ENCODE measurements at regions not wholly inside any gene's neighbourhood (a gene's known extent, or its start where the extent isn't known, plus 50 kb on each side); places are given as distances from the start of the nearest gene placed in this dataset.
A peak's percentile ranks its signal among the peaks of the same experiment; 100 is the strongest.

DNA sequence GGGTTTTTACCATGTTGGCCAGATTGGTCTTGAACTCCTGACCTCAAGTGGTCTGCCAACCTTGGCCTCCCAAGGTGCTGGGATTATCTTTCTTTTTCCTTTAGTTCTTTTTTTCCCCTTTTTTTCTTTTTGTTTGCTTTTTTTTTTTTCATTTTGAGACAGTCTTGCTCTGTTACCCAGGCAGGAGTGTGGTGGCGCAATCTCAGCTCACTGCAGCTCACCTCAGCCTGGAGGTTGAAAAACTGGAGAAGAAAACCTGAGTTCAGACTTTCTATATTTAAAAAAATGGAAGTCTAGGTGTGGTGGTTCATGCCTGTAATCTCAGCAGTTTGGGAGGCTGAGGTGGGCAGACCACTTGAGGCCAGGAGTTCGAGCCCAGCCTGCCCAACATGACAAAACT is 181.1 kb upstream of the HS3ST1 start:
- DNase-seq: no peak

DNA sequence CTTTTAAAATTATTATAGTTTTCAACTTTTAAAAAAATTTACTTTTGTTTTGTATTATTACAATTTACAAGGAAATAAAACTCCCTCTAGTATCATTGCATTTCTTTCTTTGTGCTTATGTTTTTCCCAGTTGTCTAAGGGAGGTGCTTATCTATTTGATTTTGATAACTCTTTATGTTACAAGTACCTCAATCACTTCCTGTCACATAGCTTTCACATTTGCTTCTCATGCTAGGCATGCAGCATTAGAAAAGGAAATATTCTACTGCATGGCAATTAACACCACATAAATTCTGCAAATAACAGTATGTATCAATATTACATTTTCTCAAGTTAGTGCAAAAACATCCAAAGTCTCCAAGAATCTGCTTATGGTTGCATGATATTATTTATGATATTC is 180.3 kb upstream of the HS3ST1 start:
- DNase-seq: no peak

DNA sequence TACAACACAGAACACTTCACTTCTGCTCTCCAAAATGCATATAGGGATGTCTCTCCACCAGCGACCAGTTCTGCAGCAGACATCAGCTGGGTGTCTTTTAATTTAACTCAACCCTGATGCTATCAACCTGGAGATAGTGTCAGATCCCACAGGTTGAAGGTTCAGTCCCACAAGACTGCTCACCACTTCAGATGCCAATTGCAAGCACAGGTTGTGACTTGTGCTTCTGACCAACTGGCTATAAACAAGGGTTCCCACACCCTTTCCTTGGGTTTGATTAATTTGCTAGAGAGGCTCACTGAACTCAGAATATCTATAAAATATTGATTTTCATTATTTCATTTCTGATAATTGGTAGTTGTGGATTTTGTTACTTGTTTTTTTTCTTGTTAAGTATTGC is 177.4 kb upstream of the HS3ST1 start:
- DNase-seq: no peak

DNA sequence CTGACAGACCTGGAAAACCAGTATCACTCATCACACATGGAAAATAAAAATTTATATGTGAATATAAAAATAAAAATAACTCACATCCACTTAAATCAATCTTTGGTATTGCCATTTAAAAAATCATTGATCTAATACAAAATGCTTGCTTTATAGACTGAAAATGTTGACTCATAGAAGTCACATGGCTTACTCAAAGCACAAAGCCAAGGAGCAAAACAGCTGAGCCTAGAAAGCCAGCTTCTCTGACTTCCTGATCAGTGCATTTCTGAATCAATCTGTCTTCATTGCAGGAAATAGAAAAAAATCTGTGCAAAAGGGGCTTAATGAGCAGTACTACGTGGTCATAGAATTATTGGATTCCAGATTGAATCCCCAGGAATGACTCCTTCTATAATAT is 176.9 kb upstream of the HS3ST1 start:
- no peak for DNase-seq

DNA sequence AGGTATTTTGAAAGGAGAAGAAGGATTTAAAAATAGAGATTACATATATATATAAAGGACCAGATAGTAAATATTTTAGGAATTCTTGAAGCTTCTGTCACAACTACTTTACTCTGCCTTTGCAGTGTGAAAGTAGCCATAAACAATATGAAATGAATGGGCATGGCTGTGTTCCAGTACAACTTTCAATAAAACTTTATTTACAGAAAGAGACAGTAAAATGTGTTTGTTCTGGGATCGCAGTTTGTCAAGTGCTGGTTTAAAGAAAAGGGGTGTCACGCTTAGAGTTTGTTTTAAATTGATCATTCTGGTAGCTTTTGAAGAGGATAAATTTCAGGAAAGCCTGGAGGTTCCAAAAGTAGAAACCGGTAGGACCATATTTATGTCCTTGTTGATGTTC is 176.1 kb upstream of the HS3ST1 start:
- DNase-seq: no peak

DNA sequence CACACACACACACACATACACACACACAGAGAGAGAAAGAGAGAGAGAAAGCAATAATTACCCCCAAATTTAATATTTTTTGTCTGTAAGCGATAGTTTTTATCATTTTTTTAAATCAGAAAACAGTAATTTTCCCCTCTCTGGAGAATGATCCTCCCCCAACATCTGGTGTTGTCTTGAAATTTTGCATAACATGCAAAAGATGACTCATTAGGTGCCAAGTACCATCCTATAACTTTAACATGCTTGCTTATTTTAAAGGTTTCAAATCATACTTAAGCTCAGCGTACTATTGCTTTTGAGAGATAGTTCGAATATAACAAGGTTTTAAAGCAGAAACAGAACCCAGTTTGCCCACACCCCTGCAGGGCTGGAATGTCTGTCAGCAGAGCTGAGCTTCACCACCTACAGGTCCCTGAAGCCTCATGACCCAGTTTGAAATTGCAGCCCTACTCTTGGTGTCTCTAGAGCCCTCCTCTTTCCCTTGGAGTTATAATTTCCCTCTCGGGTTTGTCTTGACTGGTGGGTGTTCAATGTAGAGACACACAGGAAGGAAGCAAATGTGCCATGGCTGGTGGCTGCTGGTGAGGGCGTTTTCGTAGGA is 175.0 kb upstream of the HS3ST1 start:
- DNase-seq: no peak

DNA sequence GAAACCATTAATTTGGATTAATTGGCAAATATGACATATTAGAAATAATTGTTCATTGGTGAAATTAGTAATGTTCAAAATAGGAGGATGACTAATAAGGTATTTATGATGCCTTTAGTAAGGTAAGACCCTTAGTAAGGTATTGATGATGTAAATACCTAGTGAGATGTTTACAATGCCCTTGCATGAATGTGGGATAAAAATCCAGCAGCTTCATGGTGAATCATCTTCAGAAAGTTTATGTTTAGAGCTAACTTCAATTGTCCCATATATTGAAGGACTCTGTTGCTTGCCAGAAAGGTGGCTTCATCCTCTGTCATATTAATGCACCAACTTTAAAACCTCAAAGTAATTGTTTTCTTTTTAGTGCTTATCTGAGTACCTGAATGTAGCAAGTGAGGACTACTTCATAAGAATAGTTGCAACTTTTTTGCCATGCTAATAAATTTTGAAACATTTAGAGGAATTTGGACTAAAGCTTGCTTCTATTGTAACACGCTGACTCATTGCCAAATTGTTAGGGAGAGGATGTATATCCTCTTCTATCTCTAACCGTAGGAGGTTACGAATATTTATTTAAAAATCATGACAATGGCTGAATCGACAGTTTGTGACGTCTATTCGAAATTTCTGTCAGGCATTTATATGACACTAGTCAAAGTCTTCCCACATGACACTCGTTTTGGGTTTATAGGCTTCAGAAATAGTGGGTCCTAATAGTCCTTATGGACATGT is 174.1 kb upstream of the HS3ST1 start:
- DNase-seq: no peak

DNA sequence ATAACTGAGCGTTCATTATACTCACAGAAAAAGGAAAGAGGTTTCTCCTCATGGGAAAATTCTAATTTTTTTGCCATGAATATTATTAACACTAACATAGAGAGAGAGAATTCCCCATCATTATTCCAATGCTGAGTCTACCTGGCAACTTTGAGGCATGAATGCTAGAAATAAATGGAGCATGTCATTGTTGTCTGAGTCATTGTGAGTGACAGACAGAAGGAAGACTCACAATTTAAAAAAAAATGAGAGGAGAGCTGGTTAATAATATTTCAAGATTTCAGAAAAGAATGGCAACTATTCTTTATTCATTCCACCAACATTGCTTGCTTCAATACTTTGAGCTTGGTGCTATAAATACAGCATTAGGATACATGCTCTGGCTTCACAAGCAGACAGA is 170.4 kb upstream of the HS3ST1 start:
- no peak for DNase-seq

DNA sequence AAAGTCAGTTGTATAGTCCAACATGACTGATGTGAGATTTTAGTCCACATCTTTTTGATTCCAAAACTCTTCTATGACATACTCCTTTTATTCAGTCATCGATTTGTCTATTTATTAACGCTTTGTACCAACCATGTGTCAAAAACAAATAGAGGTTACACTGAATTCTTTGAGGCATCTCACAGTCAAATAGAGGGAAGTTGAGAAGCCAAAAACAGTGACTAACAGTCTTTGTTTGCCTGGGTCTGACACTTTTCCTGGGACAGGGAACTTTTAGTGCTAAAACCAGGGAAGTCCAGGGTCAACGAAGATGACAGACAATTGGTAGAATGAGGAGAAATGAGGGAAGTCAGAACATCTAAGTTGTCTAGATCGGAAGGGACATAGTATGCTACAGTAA is 169.9 kb upstream of the HS3ST1 start:
- DNase-seq: no peak

DNA sequence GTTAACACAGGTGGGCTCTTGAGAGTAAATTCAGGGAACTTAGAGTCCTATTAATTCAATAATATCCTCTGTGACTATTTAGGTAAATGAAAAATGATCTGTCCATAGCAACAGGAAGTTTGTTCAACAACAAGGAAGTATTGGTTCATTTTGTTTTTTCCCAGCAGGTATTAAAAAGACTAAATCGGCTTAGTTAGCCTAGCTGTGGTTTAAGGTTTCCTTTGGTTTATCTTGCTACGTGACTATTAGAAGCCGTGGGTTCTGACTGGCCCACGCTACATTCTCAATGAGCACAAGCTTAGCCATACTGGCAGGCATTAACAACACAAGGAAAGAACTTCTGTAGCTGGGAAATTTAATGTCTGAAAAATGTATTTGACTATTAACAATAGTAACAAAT is 168.8 kb upstream of the HS3ST1 start:
- DNase-seq: no peak

DNA sequence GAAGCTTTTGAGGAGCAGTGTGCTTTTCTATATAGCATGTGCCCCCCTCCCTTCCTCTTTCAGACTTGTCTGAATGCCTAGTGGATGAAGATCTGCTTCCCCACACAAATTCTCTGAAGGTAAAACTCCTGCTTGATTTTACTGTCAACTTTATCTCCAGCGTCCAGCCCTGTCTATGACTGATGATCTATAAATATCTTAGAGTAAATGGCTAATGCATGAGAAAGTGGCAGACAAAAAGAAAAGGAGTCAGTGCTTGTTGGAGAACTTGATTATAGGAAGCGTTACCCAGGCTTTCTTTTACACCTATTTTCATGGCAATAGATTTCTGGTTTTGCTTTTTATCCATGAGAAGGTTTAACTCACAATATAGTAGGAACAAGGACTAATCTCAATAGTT is 168.3 kb upstream of the HS3ST1 start:
- DNase-seq: no peak

DNA sequence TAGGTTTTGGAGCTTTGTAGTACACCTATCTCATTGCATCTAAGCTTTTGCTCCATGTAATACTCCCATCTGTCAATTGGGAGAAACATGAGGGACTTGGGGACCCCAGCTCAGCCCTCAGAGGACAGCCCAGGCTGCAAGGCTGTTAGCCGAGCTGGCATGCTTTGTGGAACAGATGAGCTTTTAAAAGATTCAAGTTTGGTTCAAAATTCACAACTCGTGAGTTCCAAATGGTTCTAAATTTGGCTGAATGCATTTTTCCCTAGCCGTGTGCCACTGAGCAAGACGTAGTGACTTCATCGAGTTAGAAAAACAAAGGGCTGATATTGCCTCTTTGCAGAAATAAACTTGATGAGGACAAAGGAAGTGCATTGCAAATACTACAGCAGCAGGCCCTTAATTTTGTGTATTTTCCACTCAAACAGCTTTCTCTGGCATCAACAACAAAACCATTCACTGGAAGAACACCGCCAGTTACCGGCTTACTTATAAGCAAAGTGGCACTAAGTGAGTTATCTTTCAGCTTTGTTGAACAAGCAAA is 165.0 kb upstream of the HS3ST1 start:
- DNase-seq: no peak

DNA sequence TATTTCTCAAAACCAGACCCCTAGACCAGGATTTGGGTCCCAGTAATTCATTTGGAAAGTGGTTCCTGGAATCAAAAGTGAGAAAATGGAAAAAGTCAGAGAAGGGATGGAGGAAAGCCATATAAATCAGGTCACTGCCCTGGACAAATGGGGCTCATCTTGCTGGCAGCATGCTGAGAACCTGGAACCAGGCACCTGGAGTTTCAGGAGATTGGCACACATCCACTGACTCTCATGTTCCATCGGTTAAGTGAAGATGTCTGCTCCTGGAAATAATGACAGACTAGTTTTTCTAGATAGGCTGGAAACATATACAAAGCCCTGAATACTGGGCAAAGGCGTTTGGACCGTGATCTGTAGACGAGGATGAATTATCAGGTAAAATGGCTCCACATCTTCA is 163.6 kb upstream of the HS3ST1 start:
- no peak for DNase-seq

DNA sequence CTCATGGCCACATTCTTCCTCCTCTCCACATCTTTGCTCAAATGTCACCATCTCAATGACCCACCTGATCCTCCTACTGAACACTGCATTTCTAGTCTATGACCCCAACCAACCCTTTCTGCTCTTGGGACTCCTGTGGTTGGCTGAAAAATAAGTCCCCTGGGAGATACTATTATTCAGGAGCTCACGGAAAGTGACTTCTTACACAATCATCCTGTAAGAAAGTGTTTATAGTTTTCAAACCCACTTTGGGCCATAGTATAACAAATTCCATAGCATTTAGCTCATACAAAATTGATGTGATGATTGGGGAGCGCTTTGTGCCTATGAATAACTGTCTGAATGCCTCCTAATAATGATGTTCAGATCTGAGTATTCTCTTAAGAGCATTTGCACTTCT is 161.4 kb upstream of the HS3ST1 start:
- DNase-seq: no peak

DNA sequence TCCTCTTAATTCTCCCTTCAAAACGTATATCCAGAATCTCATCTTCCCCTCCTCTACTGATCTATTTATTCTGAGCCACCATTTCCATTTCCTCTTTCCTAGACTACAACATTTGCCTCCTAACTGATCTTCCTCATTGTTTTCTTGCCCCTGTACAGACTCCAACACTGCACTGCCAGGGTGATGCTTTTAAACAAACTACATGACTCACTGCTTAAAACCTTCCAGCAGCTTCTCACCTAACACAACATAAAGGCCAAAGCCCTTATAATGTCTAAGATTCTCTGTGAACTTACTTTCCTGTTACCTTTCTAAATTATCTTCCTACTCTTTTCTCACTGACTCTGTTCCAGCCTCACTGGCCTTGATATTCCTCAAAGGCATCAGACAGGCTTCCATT is 161.0 kb upstream of the HS3ST1 start:
- DNase-seq: no peak

DNA sequence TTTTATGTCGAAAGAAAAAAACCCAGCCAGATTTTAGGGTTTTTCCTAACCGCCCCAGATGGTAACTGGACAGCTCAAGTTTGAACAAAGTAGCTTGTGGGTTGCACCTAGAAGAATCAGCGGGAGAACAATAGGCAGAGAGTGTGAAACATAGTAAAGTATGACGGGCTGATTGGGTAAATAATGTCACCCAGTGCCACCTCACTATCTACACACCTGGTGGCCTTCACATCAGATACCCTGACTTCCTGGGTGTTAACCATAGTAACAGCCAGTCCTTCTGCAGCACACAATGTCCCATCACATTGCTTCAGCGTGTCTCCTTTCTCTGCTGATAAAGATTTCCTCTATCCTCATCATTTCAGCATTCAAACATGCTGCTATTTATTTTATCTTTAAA is 159.1 kb upstream of the HS3ST1 start:
- DNase-seq: no peak

DNA sequence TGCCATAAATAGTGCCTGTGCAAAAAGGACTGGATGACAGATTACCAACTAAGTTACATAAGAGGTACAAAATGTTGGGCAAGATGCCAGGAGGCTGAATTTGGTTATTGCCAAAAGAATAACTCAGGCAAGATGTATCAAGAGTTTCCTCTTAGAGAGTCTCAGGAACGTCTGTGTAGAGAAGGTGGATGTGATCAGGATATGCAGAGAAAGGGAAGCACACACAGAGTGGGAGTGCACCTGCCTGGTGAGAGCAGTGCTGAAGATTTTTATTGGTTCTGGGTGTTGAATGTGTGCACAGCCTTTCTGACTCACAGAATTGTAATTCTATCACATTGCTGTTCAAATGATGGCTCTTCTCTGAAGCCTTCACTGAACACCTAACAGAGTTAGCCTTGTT is 156.8 kb upstream of the HS3ST1 start:
- DNase-seq: no peak

DNA sequence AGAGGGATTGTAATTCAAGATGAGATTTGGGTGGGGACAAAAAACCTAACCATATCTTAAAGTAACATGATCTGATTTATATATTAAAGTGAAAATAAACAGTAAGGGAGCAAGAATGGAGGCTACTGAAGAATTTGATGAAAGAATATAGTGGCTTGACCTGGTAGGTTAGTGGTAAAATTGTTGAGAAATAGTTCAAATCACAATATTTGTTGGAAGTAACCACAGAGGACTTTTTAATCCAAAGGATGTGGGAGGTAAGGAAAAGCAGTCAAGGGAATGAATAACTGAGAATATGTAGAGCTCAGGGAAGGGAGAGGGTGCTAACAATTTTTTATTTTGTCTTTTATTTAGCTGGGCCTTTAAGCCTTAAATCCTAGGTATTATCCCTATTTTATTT is 139.8 kb upstream of the HS3ST1 start:
- DNase-seq: no peak

DNA sequence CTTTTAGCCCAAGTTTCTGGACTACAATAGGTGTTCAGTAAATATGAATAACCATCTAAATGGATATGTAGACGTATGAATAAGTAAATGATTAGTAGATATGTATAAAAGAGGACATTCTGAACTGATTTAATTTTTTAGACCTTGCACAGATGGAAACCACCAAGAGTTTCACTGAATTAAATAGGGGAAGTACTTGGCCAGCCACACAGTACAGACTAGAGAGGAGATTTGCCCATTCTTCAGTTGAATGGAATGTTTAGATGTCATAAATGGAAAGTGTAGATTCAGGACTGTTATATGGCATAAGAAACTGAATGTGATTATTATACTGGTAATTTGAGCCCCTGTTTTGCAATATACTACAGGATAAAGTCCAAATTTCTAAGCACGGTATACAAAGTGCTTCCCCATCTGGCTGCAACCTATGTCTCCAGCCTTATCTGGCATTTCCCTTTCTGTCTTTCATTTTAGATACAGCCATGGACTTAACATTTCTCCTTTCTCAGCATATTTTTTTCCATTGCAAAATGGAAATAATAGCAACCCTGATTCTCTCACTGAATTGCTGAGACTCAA is 137.8 kb upstream of the HS3ST1 start:
- DNase-seq: no peak

DNA sequence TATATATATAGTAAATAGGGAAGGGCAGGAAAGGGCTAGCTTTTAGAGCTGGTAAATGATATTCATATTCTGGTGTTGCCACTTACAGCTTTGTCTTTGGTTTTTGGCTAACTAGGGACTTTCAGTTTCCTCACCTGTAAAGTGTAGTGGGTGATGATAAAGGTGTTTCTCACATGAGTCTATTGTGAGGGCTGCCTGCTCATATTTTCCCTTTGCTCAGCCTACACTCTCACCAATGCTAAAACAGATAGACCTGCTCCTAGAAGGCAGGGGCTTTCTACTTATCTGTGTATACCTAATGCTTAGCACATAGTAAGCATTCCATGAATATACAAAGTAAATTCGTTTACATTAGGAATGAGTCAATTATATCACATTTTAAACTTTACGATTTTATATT is 137.2 kb upstream of the HS3ST1 start:
- peak; percentile 14 for DNase-seq

DNA sequence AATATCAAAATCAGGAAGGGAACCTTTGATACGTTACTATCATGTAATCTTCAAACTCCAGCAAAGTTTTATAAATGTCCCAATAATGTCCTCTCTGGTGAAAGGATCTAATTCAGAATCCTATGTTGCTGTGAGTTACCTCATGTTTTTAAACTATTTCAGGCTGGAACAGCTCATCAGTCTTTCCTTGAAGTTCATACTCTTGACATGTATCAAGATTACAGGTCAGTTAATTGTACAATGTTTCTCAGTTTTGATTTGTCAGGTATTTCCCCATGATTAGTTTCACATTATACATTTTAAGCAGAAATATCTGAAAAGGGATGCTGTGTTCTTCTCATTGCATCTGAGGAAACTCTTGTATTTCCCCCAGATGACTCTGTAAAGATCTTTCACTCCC is 136.5 kb upstream of the HS3ST1 start:
- DNase-seq: no peak

DNA sequence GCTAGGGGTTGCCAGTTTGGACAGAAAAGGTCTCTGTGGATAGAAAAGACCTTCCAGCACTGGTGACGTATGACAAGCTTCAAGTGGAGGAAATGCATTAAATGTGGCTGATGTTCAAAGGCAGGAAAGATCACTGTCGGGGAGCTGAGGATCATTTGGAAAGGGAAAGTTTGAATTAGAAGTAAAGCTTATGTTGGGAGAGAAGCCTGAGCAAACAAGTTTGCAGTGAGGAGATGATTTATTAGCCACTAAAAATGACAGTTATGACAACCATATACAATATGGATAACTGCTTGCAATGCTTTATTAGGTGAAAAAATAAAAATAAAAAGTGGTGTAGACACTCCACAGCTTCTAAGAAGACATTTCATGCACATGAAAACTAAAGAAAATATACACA is 135.3 kb upstream of the HS3ST1 start:
- DNase-seq: no peak

DNA sequence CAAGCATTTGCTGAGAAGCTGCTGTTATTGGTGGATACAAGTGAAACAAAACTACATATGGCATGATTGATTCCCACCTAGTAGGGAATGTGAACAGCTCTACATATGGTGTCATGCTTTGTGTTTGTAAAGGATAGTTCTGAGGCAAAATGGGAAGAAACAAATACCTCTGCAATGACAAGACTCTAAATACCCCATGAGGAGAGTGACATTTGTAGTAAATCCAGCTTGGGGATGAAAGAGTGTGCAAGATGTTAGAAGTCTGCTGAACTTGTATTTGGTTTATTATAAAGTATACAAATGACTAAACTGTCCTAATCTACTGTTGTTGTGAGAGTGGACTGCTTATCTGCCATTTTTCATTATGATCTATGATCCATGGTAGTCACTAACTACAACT is 120.8 kb upstream of the HS3ST1 start:
- DNase-seq: no peak

DNA sequence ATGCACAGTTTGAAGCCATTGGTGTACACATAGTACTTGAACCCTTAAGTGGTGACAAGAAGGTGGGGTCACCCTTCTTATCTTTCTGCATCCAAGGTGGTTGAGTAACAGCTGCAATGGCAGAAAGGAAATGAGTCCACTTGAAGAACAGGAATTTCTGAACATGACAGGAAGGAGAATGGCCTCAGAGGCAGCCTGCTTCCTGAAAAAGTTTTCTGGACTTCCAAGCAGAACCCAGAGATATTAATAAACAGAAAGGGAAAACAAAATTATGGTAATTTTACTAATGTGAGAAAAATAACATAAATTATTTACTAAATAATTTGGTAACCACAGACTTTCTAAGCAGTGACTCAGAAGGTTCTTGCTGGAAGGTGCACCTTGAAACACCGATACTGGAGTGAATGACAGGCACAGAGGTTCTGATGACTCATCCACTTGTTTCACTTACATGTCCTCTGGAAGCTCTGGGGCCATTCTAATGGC is 119.9 kb upstream of the HS3ST1 start:
- DNase-seq: no peak

Measured in activated naive CD4-positive, alpha-beta T cell treated with anti-CD3 and anti-CD28 coated beads, Interleukin-2, amount 50 U/mL, for 16 hours (primary cell).